Fibroblast of skin of left biceps (primary cell): ENCODE measurements at regions not wholly inside any gene's neighbourhood (a gene's known extent, or its start where the extent isn't known, plus 50 kb on each side); places are given as distances from the start of the nearest gene placed in this dataset.
A peak's percentile ranks its signal among the peaks of the same experiment; 100 is the strongest.

Experiments
- DNase-seq, 2 experiments: peaks; one replicate each; pipeline ENCODE4 v3.0.0-alpha.2; 2013; ENCODE audit warnings: low read depth in 2 of 2

DNA sequence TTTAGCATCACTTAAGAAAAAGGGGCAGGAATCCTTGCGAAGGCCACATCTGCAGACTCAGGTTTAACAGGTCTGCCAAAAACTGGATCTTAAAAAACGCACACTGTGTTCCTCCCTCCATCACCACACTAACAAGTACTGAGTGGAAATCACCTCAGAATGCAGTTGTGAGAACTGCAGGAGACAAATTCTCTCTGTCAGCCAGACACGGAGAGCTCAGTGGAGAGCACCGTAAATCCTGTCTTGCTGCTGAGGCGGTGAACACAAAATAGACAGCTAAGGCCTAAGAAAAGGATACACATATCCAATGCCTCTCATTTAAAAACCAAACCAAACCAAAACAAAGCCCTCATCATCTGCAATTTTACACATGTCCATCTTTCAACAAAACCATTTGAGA, 1287.6 kb downstream of the EFNB2 start:
- DNase-seq, result no peak

DNA sequence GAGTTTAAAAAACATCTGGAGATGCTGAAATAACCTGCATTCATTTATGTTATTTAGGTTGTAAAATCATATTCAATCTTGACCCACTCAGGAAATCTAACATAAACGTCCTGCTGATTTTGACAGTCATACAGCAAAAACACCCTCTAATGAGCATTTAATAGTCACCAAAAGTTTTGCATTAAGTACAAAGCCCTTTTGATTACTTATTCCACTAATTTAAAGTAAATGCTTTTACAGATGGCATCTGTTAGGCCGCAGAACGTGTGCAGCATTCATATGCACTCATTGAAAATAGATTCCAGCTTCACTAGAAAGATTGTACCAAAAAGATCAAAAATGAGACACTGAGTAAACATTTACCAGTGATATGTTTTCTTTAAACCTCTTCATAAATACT, 1295.1 kb downstream of the EFNB2 start:
- DNase-seq, result no peak

DNA sequence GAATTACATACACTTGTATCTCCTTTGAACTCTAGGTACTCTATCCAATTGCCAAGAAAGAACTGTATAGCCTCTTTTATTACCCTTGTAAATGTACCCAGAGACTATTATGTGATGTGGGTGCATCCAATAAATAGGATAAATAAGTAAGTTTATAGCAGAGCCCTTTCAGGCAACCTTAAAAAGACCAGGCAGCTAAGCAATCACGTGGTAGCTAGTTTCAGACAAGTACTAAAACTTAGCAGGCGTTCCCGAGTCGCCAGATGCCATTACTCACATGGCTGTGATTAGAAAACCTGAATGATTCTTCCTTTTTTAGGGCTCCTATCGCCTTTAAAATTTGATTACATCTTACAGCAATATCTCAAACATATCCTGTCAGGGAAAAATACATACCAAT, 1303.0 kb downstream of the EFNB2 start:
- DNase-seq, result no peak

DNA sequence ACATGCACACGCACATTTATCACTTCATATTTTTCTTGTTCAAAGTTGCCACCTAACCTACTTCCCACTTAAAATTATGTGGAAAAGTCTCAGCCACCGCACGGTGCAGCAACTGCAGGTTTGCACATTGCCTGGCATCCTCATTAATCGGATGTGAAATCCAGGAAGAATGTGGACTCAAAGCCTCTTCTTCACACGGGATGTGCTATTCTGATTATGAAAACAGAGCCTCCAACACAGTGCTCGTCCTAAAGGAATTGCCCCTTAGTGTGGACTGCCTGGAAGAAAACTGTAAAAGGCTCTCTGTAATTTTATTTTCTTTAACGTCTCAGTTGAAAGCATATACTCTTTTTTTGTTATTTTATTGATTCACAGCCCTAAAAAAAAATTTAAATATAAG, 1303.5 kb downstream of the EFNB2 start:
- no peak for DNase-seq

DNA sequence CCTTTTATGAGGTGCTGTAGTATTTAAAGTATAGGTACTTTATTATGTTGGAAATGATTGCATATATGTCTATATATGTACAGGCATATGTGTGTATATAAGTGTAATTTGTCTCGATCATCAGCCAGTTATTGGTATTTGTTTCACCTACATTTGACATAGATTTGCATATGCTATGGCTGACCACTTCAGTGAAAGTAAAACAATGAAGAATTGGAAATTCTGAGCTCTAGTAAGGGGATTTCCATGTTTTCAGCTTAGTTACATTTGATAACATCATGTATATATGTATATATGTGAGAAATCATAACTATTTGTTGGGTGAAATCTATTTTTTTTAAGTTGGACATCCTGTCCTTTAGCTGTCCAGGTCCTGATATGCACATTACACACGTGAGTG, 1303.9 kb downstream of the EFNB2 start:
- no peak for DNase-seq

DNA sequence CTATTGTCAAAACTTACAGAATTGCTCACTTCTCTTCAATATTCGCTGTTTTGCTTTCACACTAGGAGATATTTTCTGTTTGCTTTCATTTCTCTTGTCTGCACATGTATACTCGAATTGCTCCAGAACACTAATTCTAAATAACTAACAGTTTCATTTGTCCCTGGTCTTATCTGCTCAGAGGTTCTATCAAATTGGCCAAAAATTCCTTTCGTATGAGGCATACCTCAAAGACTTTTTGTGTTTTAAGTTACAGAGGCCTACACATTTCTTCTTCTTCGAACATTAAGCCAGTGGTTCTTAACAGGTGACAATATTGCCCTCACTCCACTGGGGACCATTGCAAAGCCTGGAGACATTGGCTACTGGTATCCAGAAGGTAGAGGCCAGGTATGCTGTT, 1314.6 kb downstream of the EFNB2 start:
- DNase-seq, result no peak

DNA sequence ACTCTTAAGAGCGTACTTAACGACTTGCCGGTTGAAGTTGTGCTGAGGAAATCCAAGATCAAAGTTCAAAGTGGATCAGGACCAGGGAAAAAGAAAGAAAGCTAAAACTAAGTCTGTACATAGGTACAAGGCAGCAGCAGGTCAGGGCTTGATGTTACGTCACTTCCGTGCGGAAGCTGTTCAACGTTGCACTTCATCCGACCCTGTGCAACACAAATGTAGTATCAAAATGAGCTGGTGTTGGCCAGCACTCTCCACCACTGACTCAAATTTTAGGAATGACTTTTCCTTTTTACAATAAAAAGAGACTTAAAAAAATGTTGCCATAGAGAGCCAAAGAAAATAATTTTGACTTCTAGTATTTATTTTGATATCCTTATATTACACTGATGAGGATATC, 1315.4 kb downstream of the EFNB2 start:
- no peak for DNase-seq

DNA sequence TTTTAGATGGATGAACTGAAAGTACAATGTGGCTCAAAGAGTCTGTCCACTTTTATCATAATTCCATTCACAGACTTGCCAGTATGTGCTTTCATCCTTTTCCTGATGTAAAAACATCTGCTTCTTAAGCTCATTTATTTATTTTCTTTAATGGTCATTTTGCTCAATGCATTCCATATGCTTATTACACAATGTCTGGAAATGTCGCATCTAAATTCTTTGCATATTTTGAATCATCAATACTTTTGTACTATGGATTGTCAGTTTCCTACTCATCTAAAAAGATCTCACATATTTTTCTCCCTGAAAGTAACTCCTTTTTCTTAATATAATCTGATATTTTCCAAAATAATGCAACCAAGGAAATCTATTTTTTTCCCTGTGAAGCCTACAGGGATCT, 1315.8 kb downstream of the EFNB2 start:
- DNase-seq, result peak; percentile 54 to 56

DNA sequence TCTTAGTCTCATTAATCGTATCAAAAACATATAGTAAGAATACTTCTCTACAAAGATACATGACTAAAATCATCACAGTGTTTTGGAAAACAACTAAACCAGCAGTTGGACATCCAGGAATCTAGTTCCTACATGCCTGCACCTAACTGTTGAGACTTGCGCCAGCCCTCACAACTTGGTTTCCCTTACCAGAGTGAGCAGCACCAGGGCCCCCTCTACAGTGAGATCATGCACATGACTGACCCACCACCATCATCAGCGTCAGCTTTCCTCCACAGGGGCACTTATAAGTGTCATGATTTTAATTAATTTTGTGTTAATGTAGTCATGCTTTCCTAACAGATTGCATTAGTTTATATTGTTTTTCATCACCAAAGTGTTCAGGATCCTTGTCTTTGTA, 1322.0 kb downstream of the EFNB2 start:
- DNase-seq, result no peak

DNA sequence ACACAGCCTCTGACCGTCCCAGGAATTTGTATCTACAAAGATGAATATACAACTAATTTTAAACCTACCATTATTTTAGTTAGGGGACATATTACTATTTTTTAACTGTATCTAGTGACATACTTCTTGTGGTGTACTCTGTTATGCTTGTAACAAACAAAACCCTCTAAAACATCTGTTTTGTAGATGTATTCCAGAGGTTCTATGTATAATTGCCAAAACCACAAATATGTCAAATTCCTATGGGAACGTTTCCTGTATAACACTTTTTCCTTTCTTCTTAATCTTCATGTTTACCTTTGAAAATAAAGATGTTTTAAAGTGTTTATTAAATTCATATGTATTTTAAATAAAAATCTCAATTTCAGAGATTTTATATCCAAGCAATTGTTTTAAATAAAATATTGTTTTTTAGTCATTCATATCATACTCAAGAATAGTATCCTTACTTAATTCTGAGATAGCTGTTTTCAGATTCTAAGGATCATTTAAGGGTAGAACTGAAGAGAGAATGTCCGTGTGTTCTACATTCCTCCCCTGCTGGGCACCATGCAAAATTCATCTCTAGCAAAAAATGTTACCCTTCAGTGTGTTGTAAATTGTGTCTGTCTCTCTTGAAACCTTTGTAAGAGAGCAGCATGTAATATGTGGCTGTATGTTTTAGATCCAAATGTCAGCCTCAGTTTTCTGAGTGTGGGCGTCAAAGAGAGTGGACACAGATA, 1327.7 kb downstream of the EFNB2 start:
- DNase-seq, result no peak

DNA sequence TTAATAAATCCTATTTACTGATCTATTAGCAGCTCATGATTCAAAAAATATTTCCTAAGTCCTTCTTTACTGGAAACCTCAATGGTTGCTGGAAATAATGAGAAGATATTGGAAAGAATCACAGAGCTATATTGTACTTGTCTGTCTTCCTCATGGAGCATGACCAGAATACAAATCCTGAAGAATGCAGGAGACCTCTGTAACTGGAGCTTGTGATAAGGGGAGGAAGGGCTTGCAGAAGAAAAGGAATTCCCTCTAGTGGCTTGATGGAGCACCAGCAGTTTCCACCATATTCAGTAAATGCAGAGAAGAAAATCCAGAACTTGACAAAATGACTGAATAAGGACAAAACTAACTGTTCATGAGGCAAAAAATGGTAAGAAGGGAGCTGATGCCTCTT, 1333.1 kb downstream of the EFNB2 start:
- DNase-seq, result no peak

DNA sequence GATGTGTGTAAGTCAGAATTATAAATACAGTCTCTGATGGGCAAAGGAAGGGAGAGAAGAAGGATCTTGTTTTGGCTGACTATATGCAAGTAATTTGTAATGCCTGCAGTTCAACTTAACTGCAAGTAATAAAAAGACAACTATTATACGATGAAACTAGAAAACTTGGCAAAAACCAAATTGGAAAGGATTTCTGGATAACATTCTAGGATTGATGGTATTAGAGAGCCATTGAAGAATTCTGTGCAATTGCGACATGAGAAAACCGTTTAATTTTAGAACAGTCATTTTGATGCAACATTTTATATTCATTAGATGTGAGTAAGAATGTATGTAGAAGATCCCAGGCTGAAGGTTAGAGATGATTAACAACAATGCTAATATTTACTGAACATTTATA, 1334.1 kb downstream of the EFNB2 start:
- DNase-seq, result no peak

DNA sequence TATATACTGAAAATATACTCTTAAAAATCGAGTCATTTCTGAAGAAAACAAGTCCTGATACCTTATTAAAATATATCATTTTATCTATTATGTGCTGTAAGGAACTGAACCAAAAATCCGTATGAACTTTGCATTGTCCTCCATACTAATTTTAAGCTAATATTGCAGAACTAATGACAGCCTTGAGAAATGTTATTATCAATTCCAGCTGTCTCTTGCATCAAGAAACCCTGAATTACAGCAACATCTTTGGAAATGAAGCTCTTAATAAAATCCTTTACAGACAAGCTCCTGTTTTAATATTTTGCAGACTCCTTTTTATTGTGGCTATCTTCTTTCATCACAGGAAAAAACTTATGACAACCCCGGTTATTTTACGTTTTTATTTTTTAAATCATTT, 1335.3 kb downstream of the EFNB2 start:
- no peak for DNase-seq

DNA sequence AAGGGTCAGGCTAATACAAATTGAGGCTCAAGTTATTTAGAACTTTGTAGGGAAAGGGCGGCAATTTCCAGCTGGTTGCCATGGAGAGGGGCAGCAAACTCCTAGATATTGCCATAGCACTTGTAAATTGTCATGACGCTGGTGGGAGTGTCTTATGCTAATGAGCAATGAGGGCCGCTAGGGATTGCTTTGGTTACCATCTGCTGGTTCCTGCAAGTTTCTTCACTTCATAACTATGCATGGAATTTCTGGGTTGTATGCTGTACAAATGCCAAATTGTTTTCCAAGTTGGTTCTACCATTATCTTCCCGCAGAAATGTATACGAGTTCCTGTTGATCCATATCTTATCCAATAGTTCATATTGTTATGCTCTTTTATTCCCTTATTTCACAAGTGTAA, 1339.4 kb downstream of the EFNB2 start:
- DNase-seq, result no peak

DNA sequence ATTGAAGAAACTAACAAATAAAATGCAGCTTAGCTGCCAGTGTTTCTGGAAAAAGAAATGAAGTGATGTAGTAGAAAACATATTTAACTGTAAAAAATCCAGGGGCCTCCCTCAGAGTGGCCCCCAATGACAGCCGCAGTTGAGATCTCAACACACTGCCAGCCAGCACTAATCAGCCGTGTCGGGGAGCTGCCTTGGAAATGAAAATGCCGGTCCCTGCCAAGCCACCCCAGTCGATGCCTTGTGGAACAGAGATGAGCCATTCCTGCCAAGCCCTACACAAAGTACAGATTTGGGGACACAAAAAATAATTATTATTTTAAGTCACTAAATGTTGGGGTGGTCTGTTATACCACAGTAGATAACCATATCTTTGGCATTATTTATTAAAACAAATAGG, 1342.4 kb downstream of the EFNB2 start:
- no peak for DNase-seq

DNA sequence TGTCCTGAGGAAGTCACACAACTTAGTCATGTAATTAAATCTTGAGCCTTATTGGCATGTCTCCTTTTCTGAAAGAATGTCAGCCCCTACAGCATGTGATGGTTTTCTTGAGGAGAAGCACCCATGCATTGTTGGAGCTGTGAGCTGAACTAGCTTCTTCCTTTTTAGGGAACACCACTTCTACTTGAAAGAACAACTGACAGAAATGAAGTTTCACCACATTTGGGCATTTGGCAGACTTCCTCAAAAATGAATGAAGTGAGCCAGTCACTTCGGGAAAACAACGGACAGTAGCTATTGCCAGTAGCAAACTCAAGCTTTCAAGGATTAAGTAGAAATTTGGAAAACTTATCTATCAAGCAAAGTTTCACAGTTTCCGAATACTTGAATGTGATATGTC, 1351.3 kb downstream of the EFNB2 start:
- no peak for DNase-seq

DNA sequence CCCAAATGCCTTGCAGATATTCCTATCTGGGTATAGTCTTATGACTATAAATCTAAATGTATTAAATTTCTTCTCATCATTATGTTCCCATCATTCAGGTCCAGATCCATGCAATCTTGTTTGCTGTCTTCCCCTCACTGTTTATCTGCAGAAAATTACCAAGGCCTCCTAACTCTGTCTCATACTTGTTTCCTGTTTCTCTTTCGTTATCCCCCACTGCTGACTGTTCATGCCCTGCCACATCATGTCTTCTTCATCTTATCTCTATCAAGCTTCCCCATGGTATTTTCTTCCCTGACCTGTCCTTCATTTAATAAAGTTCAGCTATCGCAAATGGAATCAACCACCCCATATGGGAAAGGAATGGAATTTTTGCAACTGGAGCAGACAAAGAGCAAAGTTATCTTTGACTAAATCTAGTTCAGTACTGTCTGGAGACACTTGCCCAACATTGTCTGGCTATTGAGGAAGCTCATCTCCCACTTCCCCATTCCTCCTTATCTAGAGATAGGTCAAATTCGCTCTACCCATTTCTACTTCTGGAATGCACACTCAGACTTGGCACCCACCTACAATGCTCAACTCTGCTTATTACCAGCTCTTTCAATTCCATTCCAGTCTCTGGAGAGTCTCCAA, 1358.1 kb downstream of the EFNB2 start:
- no peak for DNase-seq

DNA sequence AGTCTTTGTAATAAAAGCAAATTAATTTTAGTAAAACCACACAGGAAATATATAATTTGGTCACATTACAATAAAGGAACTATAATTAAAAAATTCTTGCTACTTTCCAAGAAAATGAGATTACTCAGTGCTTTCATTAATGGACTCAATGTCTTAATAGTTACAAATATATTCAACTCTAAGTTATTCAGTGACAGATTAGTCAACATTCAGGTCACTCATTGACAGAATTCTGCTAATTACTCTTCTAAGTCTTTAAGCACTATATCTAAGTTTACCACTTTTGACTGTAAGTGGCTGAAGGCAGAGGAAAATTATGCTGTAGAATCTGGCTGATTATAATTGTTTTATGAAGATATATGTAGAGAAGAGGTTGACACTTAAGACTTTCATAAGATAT, 1365.0 kb downstream of the EFNB2 start:
- DNase-seq, result no peak

DNA sequence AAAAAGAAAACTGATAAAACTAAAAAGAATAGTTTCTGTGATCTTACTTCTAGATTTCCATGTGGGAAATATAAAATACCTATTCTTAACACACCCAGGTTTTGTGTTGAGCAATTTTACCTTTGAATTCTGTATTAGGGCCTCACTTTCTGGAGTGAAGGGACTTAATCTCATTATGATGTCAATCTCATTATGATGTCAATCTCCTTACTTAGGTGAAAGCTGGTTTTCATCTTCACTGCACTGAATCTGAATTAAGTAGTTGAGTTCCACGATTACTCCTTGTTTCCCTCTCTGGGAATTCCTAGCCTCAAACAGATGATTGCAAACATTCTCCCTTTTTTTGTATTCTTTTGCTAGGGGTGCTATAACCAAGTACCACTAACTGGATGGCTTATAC, 1367.2 kb downstream of the EFNB2 start:
- no peak for DNase-seq

DNA sequence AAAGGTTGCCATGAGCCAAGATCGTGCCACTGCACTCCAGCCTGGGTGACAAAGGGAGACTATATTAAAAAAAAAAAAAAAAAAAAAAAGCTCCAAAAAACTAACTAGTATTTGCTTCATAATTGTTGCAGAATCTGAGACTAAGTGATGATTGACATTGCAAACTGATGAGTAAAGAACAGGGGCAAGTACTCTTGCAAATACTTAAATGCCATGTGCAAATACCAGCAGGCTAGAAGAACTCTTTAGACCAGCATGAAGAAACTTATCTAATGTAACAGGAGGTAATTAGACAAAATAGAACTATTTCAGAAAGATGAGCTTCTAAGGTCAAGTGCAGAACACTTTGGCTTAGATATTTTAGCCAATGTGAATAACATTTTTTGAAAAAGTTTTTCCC, 1368.1 kb downstream of the EFNB2 start:
- no peak for DNase-seq

DNA sequence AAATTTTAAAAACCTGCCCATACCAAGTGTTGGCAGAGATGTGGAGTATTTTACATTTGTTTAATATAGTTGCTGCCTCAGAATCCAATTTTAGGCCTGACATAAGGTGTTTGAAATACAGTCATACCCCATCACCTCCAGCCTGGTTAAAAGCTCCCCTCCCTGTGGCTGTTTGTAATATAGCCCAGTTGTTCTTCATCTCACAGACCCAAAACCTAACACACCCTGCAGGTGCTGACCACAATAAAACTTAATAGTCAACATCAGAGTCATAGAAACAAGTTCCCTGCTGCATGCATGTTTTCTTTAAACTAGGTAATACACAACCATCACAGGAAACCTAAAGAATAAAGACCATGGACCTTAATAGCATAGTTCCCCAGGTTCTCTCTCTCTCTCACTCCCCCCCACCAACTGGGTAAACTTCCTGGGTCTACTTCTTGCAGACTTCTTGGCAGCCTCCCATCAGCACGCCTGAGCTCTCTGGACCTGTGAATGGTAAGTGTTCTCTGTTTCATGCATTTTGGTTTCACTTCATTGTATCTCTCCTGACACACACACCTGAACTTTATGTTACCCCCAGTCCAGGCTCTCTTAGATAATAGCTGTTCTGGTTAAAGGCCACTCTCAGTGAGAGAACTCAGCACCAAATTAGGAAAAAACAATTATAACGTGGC, 1369.9 kb downstream of the EFNB2 start:
- no peak for DNase-seq

DNA sequence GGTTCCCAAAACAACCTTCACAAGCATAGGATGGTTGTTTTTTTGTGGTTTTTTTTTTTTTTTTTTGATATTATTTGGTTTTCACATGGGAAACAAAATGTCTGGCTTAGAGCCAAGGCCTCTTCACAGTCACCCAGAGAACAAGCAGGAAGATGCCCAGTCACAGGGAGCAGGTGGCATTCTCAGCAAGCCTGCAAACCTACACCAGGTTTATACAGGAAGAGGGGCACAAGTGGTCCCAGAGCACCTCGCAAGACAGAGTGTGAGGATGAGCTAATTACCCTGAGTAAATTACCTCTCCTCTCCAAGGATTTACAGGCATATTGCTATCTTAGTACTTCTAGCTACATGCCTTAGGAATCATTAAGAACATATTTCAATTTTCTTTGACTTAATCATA, 1375.6 kb downstream of the EFNB2 start:
- no peak for DNase-seq

DNA sequence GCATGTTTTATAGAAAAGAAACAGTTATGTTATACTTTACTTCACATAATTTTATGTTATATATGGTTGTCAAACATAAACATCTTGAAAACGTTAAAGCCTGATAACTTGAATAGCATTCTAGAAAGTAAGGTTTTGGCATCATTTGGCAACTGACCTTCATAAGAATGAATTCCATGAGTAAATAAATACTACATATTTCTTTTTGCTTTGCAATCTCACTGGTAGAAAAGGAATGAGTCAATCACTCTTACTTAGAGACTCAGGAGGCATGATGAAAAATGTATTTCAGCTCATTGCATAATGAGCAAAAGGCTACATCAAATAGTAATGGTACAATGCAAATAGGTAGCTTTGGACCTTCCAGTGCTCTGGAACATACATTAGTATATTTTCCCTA, 1381.9 kb downstream of the EFNB2 start:
- peak; percentile 25 to 42 for DNase-seq
